Testis (tissue), 2 donors: ENCODE measurements at regions not wholly inside any gene's neighbourhood (a gene's known extent, or its start where the extent isn't known, plus 50 kb on each side); places are given as distances from the start of the nearest gene placed in this dataset.

Experiments
- DNase-seq: peaks from one replicate; pipeline ENCODE4 v3.0.0-alpha.2; 2019
- H3K27ac ChIP-seq, 2 donors: fragments of 200-600 bp; sonication (generic); one replicate each; pipeline ENCODE4 v1.5.1; 2019
- H3K27me3 ChIP-seq: fragments of 200-600 bp; sonication (generic); one replicate; pipeline ENCODE4 v1.5.1; 2019
- H3K36me3 ChIP-seq: fragments of 200-600 bp; sonication (generic); one replicate; pipeline ENCODE4 v1.5.1; 2017; ENCODE audit warnings: low read depth; ENCODE audit errors: missing control alignments
- H3K4me1 ChIP-seq: fragments of 200-600 bp; sonication (generic); one replicate; pipeline ENCODE4 v1.5.1; 2019
- H3K4me3 ChIP-seq, 2 donors: fragments of 200-600 bp; sonication (generic); one replicate each; pipeline ENCODE4 v1.5.1; 2017 to 2019
- H3K9me3 ChIP-seq: fragments of 200-600 bp; sonication (generic); one replicate; pipeline ENCODE4 v1.5.1; 2017
- POLR2A ChIP-seq: fragments of 450-650 bp; IDR thresholded peaks from one replicate; pipeline ENCODE4 v1.6.1; 2017; ENCODE audit warnings: antibody characterized with exemption, mild to moderate bottlenecking, moderate library complexity
- WGBS, 2 donors: methylation state at CpG; one replicate each; pipeline ENCODE4 v1.1.5; 2018; 5-methylcytosine and 5-hydroxymethylcytosine counted together
- intact Hi-C: fragments of 100-400 bp; cut with DNase I; formaldehyde crosslinking; loops from one replicate; pipeline ENCODE4 v1.15.1; 2023; ENCODE audit warnings: low total_unique reads
- TF ChIP-seq, protein P1 (sequence below), 3 experiments: fragments of 450-650 bp in 2 of 3; fragments of 200-600 bp in 1 of 3; sonication (generic) in 1 of 3; IDR thresholded peaks; one replicate each; pipeline ENCODE4 v1.5.1; 2016 to 2019; ENCODE audit warnings: antibody characterized with exemption in 3 of 3, mild to moderate bottlenecking in 2 of 3, moderate library complexity in 1 of 3

DNA sequence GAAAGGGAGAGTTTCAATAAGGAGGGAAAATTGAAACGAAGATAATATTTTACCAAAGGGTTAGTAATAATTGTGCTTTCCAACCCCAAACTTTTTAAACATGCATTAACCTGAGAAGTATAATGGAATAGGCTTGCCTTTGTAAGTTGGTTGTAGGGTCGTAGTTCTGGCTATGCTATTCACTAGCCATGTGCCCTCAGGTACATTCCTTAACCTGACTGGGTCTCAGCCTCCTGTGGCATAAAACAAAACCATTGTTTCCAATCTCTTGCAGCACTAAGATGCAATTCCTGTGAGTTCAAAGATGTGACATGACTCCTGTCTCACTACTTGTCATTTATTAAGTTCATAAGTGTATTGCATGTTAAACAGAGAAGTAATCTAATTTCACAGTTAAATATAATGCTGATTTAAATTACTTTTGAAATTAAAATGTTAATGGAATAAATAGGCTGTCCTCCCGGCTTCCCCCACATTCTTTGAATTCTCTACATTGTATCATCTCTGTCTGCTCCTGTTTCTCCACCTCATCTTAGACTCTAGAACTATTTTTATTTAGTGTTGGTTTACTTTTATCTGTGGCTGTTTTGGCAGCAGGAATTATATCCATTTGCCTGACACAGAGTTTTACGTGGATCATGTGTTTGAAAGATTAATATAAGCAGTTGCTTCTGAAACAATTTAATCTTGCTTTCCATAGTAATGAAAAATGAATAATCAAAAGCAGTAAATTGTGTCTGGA lies 216.3 kb downstream of the FAT3 start:
- Histone ChIP-seq H3K4me1 (peaks cover under 1% of the 10 kb centered on the region), H3K4me3 (no peak overlapping the region), H3K27ac (no peak overlapping the region), H3K27me3 (no peaks in the 10 kb centered on the region), H3K9me3 (no peaks in the 10 kb centered on the region), H3K36me3 (no peaks in the 10 kb centered on the region)
- no peak for TF ChIP-seq POLR2A
- TF ChIP-seq, protein P1, sequence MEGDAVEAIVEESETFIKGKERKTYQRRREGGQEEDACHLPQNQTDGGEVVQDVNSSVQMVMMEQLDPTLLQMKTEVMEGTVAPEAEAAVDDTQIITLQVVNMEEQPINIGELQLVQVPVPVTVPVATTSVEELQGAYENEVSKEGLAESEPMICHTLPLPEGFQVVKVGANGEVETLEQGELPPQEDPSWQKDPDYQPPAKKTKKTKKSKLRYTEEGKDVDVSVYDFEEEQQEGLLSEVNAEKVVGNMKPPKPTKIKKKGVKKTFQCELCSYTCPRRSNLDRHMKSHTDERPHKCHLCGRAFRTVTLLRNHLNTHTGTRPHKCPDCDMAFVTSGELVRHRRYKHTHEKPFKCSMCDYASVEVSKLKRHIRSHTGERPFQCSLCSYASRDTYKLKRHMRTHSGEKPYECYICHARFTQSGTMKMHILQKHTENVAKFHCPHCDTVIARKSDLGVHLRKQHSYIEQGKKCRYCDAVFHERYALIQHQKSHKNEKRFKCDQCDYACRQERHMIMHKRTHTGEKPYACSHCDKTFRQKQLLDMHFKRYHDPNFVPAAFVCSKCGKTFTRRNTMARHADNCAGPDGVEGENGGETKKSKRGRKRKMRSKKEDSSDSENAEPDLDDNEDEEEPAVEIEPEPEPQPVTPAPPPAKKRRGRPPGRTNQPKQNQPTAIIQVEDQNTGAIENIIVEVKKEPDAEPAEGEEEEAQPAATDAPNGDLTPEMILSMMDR (IDR thresholded peaks at IDR 0.05): no peak
- no peak for DNase-seq
- WGBS, 2 donors: 50 to 57% methylated on average over 4 of the region's 4 CpGs
- intact Hi-C loops: no loop called here

DNA sequence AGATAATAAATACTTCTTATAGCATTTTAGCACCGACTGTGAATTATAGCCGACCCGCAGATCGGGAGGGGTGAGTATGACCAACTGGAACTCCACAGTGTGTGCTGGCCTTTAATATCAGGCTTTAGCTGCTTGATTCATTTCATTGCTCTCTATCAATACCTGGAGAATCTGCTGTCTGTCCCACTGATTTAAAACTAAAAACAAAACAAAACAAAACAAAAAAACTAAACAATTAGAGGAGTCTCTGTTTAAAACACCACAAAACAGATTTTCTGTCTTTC lies 216.8 kb downstream of the FAT3 start:
- H3K27me3 ChIP-seq: no peaks in the 10 kb centered on the region
- H3K9me3 ChIP-seq: no peaks in the 10 kb centered on the region
- no peaks in the 10 kb centered on the region for H3K36me3 ChIP-seq
- no peak for TF ChIP-seq POLR2A
- TF ChIP-seq, protein P1 (IDR thresholded peaks at IDR 0.05): no peak
- H3K4me1 ChIP-seq: no peaks in the 10 kb centered on the region
- no peak for DNase-seq
- no peak overlapping the region for H3K27ac ChIP-seq
- intact Hi-C loops: no loop called here
- no peak overlapping the region for H3K4me3 ChIP-seq
- WGBS, 2 donors: 57 to 73% methylated on average over 4 of the region's 4 CpGs

- Histone ChIP-seq H3K4me3 (no peak overlapping the region), H3K27ac (no peak overlapping the region), H3K36me3 (no peaks in the 10 kb centered on the region), H3K4me1 (no peaks in the 10 kb centered on the region), H3K9me3 (no peaks in the 10 kb centered on the region), H3K27me3 (no peaks in the 10 kb centered on the region)
- DNase-seq: no peak
- intact Hi-C loops: no loop called here
- WGBS, 2 donors: 47 to 55% methylated on average over 2 of the region's 2 CpGs
- TF ChIP-seq, protein P1 (IDR thresholded peaks at IDR 0.05): no peak
- TF ChIP-seq POLR2A: no peak
These were observed 218.6 kb downstream of the FAT3 start for GRCh38 chr11:92443199-92443598.

GRCh38 chr11:92447586-92447985 lies 223.0 kb downstream of the FAT3 start:
- TF ChIP-seq, protein P1 (IDR thresholded peaks at IDR 0.05): no peak
- no peak for TF ChIP-seq POLR2A
- no peaks in the 10 kb centered on the region for H3K4me1 ChIP-seq
- no peaks in the 10 kb centered on the region for H3K9me3 ChIP-seq
- WGBS, 2 donors: 78 to 86% methylated on average over 3 of the region's 3 CpGs
- H3K27ac ChIP-seq: no peak overlapping the region
- no peaks in the 10 kb centered on the region for H3K36me3 ChIP-seq
- no peak for DNase-seq
- no peaks in the 10 kb centered on the region for H3K27me3 ChIP-seq
- H3K4me3 ChIP-seq: no peak overlapping the region
- intact Hi-C loops: no loop called here

DNA sequence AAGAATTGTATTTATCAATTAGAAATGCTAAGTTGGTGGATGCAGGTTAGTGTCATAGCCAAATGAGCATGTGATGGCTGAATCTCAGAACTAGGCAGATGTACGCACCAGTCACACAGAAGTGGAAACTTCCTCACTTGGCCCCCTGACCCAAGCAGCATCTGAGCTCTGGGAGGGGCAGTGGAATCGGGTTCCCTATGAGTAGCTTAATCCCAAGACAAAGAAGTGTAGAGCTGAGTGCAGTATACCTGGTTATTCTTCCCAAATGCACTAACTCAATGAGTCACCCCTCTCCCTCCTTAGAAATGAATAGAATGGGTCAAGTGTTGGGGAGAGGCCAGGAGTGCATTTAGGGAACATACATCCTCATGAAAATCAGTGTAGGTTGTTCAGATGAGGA lies 224.6 kb downstream of the FAT3 start:
- WGBS, 2 donors: 88 to 100% methylated on average over 2 of the region's 2 CpGs
- H3K4me1 ChIP-seq: no peaks in the 10 kb centered on the region
- intact Hi-C loops: no loop called here
- no peak overlapping the region for H3K4me3 ChIP-seq
- no peaks in the 10 kb centered on the region for H3K9me3 ChIP-seq
- no peaks in the 10 kb centered on the region for H3K36me3 ChIP-seq
- H3K27ac ChIP-seq: no peak overlapping the region
- TF ChIP-seq, protein P1 (IDR thresholded peaks at IDR 0.05): no peak
- no peak for TF ChIP-seq POLR2A
- DNase-seq: no peak
- H3K27me3 ChIP-seq: no peaks in the 10 kb centered on the region
